ENCODE measurements at regions not wholly inside any gene's neighbourhood (a gene's known extent, or its start where the extent isn't known, plus 50 kb on each side); places are given as distances from the start of the nearest gene placed in this dataset.
A peak's percentile ranks its signal among the peaks of the same experiment; 100 is the strongest.

DNA sequence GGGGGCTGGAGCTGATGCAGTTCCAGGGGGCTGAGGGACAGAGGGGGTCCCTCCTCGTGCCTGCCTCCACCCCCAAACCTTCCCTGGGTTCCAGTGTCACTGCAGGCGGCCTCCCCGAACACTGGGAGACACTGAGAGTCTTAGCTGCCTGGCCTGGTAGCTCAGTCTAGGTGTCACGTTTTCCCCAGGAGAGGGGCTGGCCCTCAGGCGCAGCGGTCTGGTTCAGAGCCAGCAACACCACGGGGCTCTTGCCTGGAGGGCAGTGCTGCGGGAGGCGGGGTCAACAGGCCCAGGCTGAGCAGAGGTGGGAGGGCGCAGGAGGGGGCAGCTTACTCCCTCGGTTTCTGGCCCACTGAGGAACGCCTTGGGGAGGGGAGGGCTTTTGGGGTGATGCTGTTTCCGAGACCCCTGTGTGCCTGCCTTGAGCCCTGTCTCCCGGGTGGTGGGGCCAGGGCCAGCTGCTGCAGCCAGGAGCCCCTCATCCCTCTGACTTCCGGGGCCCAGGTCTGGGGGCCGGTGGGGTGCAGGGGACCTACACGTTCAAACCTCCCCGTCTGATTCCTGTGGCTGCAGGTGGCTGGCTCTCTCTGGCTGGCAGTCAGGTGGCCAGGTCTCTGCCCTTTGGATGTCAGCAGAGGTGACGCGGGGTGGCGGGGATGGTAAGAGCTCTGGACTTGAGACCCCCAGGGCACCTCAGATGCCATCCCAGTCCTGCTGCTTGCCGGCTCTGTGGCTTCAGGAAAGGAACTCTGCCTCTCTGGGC, 89.3 kb upstream of the GSE1 start (continued):
- 0 out of 2 replicates have a peak, but pooled peaks have one; percentile 27 for TF ChIP-seq REPIN1 (CRISPR knock-in tag; IDR thresholded peaks at IDR 0.05; ENCODE audit: borderline replicate concordance, low read depth)
- TF ChIP-seq LCORL (IDR thresholded peaks at IDR 0.05): no peak
- no peak for TF ChIP-seq LCORL (CRISPR knock-in tag; IDR thresholded peaks at IDR 0.05)
- TF ChIP-seq, protein P1, sequence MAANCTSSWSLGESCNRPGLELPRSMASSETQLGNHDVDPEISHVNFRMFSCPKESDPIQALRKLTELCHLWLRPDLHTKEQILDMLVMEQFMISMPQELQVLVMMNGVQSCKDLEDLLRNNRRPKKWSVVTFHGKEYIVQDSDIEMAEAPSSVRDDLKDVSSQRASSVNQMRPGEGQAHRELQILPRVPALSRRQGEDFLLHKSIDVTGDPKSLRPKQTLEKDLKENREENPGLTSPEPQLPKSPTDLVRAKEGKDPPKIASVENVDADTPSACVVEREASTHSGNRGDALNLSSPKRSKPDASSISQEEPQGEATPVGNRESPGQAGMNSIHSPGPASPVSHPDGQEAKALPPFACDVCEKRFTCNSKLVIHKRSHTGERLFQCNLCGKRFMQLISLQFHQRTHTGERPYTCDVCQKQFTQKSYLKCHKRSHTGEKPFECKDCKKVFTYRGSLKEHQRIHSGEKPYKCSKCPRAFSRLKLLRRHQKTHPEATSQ (CRISPR knock-in tag; IDR thresholded peaks at IDR 0.05; ENCODE audit: borderline replicate concordance): no peak
- no peak; the same call in 1 of the 2 replicates for TF ChIP-seq ZNF333 (CRISPR knock-in tag; IDR thresholded peaks at IDR 0.05; ENCODE audit: borderline replicate concordance)
- TF ChIP-seq ZNF678 (CRISPR knock-in tag; IDR thresholded peaks at IDR 0.05): no peak
- no peak for TF ChIP-seq AGO1 (IDR thresholded peaks at IDR 0.05; ENCODE audit: low read depth, low read length, poor library complexity, severe bottlenecking)
- TF ChIP-seq ZNF382 (CRISPR knock-in tag; IDR thresholded peaks at IDR 0.05; ENCODE audit: borderline replicate concordance): no peak
- TF ChIP-seq PTBP1 (IDR thresholded peaks at IDR 0.05; ENCODE audit: low read depth, low read length, poor library complexity, severe bottlenecking): peak; percentile 64
- no peak for TF ChIP-seq ZNF383 (CRISPR knock-in tag; IDR thresholded peaks at IDR 0.05; ENCODE audit: borderline replicate concordance)
- TF ChIP-seq, protein P2, sequence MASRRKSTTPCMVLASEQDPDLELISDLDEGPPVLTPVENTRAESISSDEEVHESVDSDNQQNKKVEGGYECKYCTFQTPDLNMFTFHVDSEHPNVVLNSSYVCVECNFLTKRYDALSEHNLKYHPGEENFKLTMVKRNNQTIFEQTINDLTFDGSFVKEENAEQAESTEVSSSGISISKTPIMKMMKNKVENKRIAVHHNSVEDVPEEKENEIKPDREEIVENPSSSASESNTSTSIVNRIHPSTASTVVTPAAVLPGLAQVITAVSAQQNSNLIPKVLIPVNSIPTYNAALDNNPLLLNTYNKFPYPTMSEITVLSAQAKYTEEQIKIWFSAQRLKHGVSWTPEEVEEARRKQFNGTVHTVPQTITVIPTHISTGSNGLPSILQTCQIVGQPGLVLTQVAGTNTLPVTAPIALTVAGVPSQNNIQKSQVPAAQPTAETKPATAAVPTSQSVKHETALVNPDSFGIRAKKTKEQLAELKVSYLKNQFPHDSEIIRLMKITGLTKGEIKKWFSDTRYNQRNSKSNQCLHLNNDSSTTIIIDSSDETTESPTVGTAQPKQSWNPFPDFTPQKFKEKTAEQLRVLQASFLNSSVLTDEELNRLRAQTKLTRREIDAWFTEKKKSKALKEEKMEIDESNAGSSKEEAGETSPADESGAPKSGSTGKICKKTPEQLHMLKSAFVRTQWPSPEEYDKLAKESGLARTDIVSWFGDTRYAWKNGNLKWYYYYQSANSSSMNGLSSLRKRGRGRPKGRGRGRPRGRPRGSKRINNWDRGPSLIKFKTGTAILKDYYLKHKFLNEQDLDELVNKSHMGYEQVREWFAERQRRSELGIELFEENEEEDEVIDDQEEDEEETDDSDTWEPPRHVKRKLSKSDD (CRISPR knock-in tag; IDR thresholded peaks at IDR 0.05; ENCODE audit: low read depth): no peak
- TF ChIP-seq, protein P3, sequence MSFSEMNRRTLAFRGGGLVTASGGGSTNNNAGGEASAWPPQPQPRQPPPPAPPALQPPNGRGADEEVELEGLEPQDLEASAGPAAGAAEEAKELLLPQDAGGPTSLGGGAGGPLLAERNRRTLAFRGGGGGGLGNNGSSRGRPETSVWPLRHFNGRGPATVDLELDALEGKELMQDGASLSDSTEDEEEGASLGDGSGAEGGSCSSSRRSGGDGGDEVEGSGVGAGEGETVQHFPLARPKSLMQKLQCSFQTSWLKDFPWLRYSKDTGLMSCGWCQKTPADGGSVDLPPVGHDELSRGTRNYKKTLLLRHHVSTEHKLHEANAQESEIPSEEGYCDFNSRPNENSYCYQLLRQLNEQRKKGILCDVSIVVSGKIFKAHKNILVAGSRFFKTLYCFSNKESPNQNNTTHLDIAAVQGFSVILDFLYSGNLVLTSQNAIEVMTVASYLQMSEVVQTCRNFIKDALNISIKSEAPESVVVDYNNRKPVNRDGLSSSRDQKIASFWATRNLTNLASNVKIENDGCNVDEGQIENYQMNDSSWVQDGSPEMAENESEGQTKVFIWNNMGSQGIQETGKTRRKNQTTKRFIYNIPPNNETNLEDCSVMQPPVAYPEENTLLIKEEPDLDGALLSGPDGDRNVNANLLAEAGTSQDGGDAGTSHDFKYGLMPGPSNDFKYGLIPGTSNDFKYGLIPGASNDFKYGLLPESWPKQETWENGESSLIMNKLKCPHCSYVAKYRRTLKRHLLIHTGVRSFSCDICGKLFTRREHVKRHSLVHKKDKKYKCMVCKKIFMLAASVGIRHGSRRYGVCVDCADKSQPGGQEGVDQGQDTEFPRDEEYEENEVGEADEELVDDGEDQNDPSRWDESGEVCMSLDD (CRISPR knock-in tag; IDR thresholded peaks at IDR 0.05; ENCODE audit: borderline replicate concordance): no peak
- TF ChIP-seq, protein P4, sequence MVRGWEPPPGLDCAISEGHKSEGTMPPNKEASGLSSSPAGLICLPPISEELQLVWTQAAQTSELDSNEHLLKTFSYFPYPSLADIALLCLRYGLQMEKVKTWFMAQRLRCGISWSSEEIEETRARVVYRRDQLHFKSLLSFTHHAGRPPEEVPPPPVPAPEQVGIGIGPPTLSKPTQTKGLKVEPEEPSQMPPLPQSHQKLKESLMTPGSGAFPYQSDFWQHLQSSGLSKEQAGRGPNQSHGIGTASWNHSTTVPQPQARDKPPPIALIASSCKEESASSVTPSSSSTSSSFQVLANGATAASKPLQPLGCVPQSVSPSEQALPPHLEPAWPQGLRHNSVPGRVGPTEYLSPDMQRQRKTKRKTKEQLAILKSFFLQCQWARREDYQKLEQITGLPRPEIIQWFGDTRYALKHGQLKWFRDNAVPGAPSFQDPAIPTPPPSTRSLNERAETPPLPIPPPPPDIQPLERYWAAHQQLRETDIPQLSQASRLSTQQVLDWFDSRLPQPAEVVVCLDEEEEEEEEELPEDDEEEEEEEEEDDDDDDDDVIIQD (CRISPR knock-in tag; IDR thresholded peaks at IDR 0.05; ENCODE audit: low read depth): no peak
- TF ChIP-seq SP5 (CRISPR knock-in tag; IDR thresholded peaks at IDR 0.05; ENCODE audit: borderline replicate concordance, low read depth): peak; percentile 93
- no peak for TF ChIP-seq ZNF775 (CRISPR knock-in tag; IDR thresholded peaks at IDR 0.05; ENCODE audit: borderline replicate concordance)
- TF ChIP-seq ZNF460 (CRISPR knock-in tag; IDR thresholded peaks at IDR 0.05; ENCODE audit: borderline replicate concordance): no peak
- no peak for TF ChIP-seq HDAC6 (IDR thresholded peaks at IDR 0.05; ENCODE audit: low read depth, low read length)
- no peak; the same call in 1 of the 2 replicates for TF ChIP-seq KDM2A (CRISPR knock-in tag; IDR thresholded peaks at IDR 0.05; ENCODE audit: borderline replicate concordance, low read depth)
- TF ChIP-seq ZNF468 (CRISPR knock-in tag; IDR thresholded peaks at IDR 0.05): no peak
